GM19351 (cell line): ENCODE measurements at regions not wholly inside any gene's neighbourhood (a gene's known extent, or its start where the extent isn't known, plus 50 kb on each side); places are given as distances from the start of the nearest gene placed in this dataset.

Experiments used
- ATAC-seq: cut with Tn5 transposase; IDR thresholded peaks from one replicate; pipeline ENCODE4 v1.9.1; 2021; ENCODE audit warnings: mild to moderate bottlenecking, moderate library complexity; ENCODE audit not compliant: unreplicated experiment

DNA sequence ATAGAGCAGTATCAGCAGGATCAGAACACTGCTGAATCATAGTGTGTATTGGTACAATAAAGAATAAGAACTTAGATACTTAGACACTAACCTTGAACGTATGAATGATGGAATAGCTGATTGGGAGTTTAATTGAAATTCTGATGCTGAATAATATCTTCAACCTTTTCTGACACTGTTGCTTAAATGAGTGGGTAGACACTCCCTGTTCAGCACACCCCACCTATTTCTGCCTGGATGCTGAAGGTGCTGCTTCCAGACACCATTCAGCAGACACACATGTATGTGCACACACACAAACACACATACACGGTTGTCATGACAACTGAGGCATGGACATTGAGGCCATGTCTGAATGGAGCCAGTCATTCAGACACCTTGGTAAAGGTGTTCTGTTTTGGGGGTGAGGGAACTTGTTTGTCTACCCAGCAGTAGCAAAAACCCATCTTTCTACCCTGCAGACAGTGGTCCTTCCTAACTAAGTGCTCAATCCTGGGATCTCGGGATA, 54.3 kb downstream of the TMEM215 start:
- ATAC-seq: no peak

DNA sequence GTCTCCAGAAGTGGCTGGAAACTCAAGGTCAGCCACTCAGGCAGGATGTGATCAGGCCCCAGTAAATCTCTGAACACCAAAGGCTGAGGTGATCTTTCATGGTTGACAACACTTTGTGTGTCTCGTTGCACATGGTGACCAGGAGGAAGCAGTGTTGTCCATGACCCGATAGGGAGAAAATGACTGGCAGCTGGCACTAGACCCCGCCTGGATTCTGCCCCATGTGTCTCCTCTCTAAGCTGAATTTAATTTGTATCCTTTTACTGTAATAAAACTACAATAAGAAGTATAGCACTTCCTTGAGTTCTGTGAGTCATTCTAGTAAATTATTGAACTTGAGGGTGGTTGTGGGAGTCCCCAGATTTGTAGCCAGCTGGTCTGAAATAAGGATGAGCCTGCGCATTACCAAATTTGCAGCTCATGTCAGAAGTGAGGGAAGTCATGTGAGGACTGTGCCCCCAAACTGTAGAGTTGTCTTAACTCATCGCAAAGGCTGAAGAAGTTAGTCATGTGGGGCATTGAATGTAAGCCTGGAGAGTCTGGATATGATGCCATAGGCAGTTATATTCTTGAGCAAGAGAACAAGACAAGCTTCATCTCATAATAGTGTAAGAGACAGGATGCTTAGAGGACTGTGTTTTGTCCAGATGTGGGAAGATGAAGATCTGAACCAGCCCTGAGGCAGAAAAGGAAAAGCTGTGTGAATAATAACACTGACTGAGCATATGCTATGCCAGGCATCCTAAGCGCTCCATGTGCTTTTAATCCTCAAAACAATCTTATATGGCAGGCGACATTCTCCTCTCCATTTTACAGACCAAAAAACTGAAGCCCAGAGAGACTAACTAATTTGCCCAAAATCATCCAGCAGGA, 55.9 kb downstream of the TMEM215 start:
- no peak for ATAC-seq

DNA sequence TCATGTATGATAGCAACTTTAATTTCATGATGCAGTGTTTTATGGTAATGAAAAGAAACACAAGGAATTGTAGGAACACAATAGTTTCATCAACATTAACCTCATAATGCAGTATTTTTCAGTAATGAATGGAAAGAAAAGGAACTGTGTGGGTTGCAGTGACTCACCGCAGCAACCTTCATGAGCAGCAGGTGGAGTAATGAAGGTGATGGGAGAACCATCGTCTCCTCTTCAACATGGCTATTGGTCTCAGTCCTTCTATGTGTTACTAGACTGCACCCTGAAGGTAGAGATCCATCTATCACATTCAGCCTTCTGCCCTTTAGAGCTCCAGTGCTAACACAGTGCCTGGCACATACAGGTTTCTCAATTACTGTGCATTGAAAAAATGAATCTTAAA, 58.0 kb downstream of the TMEM215 start:
- ATAC-seq: no peak

DNA sequence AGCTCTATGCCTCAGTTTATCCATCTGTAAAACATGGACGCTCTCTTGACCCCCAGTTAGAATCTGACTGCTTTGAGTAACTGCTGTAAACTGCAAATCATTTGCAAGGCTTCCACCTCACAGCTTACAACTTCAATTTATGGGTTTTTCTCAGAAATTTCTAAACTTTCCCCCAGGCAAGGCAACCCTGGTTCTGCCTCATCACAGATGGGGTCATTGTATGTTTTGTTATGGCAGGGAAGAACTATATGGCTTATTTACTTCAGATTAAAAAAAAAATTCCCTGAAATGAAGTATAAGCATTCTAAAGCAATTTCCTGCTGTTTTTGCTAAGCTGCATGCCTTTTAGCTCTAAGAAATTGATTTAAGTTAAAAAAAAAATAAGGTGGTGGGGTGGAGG, 60.0 kb downstream of the TMEM215 start:
- no peak for ATAC-seq

DNA sequence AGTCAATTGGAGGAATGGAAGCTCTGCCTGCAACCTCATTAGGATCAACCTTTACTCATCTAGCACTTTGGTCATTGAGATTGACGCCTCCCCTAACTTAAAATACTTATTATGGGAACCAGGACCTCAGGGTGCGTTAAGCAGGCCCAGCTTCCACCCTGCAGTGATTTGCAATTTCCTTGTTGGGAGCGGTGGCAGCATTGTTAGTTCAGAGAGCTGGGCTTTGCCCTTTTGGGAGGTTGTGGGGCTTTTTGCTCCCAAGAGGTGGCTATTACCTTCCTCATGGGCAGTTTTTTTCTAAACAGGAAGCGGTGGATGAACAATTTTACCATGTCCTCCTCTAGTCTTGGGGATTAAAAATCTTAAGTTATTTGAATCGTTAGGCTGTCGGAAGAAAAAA, 60.9 kb downstream of the TMEM215 start:
- no peak for ATAC-seq

DNA sequence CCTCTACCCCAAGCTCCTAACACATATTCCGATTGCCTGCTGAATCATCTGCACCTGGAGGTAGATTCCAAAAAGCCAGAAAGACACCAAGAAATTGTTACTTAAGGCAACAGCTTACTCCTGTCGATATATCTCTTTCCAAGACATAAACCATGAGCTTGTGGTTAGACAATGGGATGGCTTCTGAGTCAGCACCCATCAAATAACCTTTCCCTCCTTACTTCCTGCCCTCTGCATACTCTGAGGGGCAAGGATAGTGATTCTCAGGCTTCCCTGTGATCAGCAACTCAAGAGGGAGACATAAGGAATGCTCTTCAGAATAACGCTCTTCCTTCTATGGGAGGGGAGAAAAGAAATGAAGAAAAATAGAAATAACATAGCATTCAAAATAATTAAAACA, 70.9 kb downstream of the TMEM215 start:
- ATAC-seq: no peak

DNA sequence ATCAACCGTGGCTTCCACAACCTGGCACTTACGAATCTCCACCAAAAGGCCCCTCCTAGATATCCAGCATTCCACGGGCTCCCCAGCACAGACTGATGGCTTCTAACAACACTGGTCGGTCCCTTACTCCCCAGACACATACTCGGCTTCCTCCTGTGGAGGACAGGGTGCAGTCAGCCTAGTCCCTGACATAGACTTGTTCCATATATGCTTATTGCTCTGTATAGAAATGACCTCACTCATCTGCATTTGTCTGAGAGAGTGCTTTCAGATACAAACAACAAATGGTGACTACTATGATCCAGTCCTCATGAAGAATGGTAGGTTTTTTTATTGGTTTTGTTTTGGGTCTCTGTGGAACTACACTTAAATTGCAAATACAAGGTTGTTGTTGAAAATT, 72.4 kb downstream of the TMEM215 start:
- no peak for ATAC-seq

DNA sequence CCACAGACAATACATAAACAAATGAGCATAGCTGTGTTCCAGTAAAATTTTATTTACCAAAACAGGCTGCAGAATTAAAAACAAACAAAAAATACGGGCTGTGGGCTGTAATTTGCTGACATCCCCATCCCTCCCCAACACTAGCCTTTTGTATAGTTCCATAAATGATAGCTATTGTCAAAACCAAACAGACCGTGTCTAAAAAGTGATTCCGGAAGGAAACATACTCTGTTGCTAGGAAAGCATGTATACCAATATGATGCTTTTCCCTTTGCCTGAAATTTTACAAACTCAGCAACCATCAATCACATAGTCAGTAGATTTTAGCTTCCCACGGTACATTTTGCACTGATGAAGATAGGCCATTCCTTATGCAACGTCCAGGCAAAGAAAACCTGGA, 80.0 kb downstream of the TMEM215 start:
- no peak for ATAC-seq

DNA sequence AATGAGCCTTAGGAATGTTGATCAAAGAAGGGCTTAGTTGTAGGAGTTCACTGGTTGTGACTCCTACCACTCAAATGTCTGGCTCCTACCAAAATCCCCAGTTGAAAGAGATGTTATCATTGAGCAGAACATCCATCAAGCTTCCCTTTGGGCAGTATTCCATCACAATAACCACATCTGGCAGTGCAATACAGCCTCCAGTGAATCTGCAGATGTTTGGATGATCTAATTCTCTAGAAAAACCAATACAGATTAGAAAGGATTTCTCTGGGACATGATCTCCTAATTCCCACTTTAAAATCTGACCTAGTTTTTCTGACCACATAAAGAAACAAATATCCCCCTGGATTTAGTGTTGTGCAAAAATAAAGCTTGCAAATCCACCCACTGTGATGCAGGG, 81.6 kb downstream of the TMEM215 start:
- ATAC-seq: no peak

DNA sequence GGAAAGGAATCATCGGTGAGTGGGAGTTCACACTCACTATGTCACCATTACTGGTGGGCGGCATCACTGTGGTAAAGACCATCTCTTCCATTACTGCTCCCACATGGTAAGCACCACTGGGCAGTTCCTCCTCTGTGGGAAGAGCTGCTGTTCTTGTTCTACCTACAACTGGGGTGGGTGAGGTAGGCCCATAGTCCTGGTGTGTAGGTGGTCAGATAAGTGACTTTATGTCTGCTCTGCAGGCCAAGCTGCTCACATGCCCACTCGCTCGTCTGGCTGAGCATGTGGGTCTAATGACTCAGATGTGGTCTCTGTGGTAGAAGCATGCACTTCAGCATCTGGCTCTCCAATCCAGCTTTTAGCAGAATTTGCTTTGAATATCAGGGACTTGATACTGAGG, 82.9 kb downstream of the TMEM215 start:
- ATAC-seq: no peak

DNA sequence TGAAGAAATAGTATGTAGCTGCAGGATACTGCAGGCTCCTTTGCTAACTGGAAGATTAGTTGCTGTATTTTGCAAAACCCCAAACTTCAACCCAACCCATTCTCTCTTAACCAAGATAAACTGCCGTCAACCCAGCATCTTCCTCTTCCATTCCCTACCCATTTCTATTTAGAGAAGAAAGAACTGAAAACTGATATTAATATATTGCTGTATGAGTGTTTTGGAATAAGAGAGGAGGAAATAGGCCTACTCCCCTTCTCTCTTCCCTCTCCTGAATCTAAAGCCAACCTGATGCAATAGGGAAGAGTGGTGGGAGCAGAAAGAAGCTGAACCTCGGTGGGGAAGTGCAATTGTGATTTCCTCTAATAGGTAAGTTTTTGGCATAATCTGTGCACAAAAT, 83.7 kb downstream of the TMEM215 start:
- ATAC-seq: no peak

DNA sequence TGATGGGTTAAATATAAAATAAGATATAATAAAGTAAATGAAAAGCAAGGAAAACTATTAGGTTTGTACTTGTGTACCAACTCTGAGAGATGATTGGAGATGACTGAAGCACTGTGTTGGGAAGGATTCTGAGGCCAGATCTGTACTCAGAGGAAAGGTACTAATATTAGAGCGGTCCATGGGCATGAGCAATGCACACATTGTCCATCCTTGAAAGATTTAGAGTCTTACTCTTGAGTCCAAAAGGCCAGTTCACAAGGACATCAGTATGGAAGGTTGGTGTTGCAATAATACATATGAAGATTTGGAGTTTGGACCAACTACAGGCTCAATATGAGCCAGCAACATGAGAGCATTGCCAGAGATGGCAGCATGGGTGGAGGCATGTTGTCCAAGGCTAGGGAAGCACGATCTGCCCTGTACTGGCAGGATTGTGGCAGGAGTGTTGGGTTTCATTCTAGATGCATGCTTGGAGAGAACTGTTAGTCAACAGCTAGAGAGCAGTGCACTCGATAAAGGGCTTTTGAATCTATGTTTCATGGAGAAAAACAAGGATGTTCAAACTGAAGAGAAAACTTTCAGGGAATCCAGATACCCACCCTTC, 84.4 kb downstream of the TMEM215 start:
- ATAC-seq: no peak

DNA sequence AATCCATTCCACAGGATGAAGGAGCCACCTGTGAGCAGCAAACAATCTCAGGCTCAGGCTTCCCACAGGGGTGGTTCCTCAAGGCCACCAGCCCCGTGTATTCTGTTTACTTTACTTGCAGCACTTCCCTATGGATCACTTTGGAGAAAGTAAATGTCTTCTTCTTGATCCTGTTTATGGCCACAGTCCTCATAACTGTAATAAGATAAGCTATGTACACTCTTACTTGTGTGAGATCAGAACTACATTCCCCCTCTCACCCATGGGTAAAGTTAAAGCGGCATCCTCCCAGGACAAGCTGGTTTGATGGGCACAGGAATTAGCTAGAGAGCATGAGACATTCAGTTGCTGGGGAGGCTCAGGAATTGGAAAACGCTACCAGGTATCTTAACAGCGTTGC, 86.1 kb downstream of the TMEM215 start:
- ATAC-seq: no peak

DNA sequence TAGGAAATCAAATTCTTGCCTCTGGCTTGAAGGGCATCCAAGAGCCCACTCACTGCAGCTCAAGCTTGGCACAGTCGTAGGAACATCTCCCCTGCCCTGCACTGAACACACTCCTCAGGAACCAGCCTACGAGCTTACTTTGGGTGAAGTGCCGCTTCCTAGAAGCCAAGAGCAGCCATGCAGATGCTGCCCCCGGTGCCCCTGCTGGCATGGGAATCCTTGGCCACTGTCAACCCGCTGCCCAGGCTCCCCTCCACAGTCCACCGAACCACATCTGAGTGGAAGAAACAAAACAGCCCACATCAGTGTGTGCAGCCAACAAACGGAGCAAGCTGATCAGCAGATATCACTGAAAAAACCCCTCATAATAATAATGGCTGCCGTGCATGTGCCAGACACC, 89.8 kb downstream of the TMEM215 start:
- no peak for ATAC-seq

DNA sequence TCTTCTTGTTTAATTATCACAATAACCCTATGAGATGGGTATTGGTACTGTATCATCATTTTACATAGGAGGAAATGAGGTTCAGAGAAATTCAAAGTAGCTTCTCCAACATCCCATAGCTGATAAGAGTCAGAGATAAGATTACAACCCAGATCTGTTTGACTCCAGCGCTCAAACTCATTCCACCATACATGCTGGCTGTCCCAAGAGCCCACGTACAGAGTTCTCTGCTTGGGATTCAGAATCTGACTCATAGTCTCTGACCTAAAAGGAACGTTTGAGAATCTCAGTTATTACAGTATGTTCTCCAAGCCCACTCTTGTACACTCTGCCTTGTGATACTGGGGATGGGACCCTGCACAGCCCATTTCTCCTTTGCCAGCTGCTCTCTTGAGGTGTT, 90.2 kb downstream of the TMEM215 start:
- ATAC-seq: no peak

DNA sequence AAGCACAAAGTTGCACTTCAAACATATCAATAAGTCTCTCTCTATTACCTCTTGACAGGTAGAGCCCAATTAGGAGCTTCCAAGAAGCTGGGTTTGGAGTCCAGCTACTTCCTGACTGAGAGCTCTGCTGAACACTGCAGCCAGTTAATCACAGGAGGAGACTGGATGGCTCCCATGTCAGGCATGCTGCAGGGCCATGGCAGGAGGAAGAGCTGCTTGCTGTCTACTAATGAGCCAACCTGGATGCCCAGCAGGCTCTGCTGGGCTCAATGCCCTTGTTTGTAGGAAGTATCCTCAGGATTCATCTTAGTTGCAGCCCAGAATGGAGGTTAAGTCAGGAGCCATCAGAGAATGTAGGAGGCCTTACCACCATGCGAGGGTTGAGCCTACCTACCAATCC, 91.9 kb downstream of the TMEM215 start:
- no peak for ATAC-seq

DNA sequence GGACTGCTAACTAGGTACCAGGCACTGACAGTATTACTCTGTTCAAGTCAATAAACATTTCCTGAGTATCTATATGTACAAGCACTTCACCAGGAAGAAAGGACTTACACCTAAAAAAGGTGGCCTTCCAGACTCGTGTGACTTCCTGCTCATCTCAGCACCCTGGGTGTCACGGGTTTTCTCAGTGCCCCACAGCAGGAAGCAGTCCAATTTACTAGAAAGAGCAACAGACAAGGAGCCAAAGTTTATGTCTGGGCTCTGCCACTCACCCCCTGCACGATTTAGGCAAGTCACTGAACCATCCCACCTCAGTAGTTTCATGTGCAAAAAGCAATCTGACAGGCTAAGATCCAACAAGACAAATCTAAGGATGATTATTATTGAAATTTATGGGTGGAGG, 92.4 kb downstream of the TMEM215 start:
- ATAC-seq: no peak

DNA sequence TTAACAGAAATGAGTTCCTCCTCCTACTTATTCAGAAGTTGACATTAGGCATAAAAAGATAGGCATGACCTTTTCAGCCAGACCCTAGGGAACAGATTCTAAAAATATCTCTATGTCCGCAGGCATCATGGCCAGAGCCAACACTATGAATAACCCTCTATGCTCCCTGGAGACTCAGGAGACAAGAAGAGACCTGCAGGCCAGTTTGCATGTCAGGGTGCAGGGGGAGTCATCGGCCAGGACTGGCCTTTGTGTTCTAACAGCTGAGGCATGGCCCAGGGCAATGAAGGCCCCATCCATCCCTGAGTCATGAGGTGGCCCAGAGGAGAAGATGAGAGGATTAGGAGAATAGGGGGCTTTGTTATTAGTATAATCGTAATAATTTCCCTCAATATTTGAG, 93.8 kb downstream of the TMEM215 start:
- ATAC-seq: no peak

DNA sequence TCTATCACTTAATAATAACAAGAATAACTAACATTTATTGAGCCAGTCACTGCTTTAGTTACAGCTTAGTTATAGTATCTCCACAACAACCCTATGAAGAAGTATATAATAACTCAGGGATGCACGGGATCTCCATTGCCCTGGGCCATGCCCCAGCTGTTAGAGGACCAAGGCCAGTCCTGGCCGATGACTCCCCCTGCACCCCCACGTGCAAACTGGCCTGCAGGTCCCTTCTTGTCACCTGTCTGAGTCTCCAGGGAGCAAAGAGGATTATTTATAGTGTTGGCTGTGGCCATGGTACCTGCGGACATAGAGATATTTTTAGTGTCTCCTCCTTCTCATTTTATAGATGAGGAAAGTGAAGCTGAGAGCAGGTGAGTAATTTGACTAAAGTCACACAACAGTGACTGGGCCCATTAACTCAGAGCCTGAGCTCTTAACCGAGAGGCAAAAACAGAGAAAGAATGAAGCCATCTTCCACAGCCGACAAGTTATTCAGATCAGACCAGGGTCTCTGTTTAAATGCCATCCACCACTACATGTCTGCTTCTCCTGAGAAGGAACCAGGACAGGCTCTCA, 94.4 kb downstream of the TMEM215 start:
- peak; percentile 66 for ATAC-seq

DNA sequence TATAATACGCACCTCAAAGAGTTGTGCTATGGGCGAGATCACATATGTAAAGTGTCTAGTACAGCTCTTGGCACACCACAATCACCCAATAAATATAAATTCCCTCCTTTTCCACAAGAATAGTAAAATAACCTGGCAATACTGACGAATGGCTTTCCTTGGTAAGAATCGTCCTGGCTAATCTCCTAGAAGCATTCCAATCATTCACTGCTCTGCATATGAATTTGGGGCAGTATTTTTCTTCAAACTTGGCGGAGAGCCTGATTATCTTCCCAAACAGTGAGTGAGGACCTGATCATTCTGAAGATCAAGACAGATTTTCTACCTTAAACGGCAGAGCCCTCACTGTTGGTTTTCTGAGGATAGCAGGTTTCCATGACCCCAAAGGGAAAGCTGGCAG, 96.0 kb downstream of the TMEM215 start:
- no peak for ATAC-seq

DNA sequence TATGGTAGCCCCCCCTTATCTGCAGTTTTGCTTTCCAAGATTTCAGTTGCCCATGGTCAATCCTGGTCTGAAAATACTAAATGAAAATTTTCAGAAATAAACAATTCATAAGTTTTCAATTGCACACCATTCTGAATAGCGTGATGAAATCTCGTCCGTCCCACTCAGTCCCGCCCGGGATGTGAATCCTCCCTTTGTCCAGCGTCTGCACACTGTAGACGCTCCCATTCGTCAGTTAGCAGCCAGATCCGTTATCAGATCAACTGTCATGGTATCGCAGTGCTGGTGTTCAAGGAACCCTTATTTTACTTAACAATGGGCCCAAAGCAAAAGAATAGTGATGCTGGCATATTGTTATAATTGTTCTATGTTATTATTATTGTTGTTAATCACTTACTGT, 98.6 kb downstream of the TMEM215 start:
- ATAC-seq: no peak

DNA sequence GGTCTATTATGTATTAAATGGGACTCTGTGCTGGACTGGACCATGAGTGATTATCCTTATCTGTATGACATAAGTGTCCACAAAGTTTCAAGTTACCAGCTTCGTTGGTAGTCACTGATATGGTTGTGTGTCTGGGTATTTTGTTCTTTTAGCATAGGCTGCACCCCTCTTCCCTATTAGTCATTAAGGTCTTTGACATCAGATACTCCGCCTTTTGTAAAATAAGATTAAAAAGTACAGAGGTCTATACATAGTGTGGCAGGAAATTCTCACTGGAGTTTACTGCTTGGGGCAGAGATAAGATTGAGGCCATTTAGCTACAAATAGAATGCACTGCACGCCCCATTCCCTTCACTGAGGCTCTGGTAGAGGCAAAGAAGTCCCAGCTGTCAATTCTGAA, 99.4 kb downstream of the TMEM215 start:
- no peak for ATAC-seq
